ENCODE measurements at regions not wholly inside any gene's neighbourhood (a gene's known extent, or its start where the extent isn't known, plus 50 kb on each side); places are given as distances from the start of the nearest gene placed in this dataset.

DNA sequence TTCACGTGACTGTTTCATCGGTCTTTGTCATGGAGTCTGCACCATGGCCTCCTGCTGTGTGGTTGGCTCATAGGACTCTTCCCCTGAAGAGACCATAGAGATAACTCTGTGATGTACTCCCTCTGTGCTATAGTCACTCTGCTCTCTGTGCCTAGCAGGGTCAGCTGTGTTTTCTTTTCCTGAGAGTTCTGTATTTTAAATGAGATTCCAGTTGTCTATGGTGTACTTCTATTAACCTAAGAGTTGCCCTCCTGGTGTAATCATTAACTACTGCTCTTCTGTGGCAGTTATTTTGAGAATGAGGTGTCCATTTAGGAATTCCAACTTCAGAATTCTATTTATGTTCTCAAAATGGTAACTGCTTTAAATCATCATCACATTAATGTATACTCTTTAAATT lies 114.5 kb upstream of the ARPP21 start:
- DNase-seq: no peak

DNA sequence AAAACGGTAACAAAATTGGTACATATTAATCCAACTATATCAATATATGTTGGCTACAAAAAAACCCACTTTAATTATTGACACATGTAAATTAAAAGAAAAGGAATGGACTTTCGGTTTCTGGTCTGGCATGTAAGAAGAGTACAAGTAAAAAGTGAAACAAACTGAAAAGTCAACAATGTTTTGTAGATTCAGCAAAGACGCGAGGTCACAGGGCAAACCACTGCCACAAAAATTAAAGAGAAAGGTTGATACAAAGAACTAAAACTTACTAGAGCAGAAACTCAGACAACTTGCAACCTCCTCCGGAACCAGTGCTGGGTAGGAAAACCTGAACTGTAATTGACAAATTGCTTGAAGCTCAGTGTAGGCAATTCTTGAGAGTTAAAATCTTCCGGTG lies 110.6 kb upstream of the ARPP21 start:
- DNase-seq: no peak

DNA sequence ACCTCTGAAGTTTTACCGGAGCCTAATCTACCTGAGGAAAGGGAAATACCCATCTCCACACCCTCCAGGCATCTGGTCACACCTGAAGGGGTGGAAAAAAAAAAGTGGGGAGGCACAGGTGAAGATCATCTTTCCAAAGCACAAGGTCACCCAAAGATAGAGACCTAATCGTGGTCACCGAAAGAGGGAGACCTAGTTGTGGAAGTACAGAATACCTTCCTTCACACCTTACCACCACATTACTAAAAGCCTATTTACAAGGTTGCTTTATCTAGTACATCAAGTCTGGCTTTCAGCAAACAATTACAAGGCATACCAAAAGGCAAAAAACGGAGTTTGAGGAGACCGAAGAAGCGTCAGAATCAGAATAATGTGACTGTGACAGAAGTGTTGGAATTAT lies 110.0 kb upstream of the ARPP21 start:
- DNase-seq: no peak

DNA sequence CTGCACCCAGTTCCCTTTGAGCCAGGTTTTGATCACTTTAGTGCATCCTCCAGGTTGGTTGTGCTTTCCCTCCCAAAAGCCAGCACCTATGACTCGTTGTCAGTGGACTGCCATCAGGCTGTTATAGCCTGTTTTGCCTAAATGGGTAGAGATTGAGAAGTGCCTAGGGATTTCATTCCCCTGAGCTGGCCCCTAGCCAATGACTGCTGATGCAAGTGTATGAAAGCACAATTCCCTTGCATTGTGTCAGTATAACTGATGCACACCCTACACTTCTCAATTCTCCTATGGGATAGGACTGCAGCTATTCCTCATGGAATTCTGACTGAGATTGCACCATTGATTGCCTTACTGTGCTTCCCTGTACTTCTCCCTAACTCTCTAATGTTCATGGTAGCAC lies 102.1 kb upstream of the ARPP21 start:
- no peak for DNase-seq

DNA sequence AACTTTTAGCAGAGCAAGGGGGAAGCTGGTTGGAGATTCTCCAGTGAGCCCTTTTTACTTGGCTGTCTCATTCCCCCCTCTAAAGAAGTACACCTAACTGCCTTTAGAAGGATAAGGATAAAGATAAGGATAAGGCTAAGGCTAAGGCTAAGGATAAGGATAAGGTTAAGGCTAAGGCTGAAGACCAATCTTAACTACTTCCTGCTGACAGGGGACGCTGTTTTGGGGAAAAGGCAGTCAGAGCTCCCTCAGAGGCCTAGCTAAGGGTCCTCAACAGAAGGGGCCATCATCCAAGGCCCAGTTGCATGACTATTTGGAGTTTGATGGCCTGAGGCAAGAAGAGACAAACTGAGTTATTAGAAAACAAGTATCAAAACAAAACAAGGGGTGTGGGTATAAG lies 94.3 kb upstream of the ARPP21 start:
- DNase-seq: no peak

DNA sequence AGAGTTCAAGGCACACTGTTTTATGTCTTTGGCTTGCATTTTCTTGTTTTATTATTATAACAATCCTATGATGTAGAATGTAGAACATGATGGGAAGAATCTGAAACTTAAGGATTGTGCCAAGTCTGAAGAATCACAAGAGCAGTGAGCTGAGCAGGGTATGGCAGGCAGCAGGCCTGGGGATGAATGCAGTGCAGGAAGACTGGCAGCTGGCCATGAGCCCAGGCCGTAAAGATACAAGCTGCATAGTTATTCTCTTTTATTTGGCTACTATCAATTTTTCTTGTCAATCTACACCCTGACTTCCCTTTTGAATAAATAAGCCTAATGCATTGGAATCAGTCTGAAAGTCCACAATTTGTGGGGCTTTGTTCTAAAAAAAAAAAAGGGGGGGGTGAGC lies 89.6 kb upstream of the ARPP21 start:
- DNase-seq: no peak

DNA sequence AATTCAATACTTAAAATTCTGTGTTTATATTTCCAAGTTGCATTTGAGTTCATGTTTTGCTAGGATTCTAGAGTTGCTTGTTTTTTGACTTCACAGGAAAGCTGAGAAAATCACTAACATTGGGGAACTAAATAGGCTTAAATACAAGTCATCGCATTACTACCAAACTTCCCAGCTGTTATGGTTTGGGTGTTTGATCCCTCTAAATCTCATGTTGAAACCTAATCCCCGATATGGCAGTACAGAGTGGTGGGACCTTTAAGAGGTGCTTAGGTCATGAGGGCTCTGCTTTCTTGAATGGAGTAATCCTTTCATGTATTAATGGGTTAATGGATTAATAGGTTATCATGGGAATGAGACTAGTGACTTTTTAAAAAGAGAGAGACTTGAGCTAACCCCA lies 77.2 kb upstream of the ARPP21 start:
- no peak for DNase-seq

DNA sequence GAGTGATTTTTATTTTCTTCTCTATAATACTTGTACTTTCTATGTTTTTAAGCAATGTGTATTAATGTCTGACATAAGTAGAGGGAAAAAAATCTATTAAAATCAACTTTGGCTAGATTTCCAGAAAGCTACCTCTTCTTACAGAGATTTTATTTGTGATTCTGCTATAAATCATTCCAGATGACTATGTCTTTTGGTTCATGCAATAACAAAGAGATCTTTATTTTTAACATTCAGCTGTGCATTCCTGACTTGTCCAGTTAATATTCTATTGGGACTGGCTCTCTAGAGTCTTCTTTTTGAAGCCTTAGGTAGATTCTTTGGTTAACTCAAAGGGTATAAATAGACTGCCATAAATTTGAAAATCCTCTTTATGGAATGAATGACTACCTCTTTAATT lies 74.3 kb upstream of the ARPP21 start:
- DNase-seq: no peak
